ENCODE measurements at regions not wholly inside any gene's neighbourhood (a gene's known extent, or its start where the extent isn't known, plus 50 kb on each side); places are given as distances from the start of the nearest gene placed in this dataset.

DNA sequence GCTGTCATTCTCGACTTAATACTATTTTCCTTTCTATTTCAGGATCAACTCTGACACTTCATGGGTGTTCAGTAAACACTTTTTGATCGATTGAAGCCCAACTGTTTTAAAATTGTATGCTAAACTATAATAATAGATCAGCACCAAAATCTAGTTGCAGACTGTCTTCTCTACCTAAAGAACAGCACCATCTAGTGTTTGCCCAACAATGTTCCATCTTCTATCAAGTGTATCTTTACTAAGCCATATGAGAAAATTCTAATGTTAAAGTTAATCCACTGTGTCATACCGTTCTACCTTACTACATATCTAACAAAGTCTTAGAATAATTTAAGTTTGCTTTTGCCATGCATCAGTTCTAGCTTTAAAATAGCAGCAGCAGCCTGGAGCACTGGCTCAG lies 113.0 kb upstream of the PRDX4 start:
- H3K27me3 Mint-ChIP-seq: peaks cover 0 to 11% (median 0%) of the 10 kb centered on the region in 5 donors
- H3K4me3 Mint-ChIP-seq: no peak overlapping the region
- ATAC-seq (no peak), DNase-seq (no peak)
- H3K27ac Mint-ChIP-seq: no peak overlapping the region
- peaks cover 0 to 12% (median 0%) of the 10 kb centered on the region in 3 donors for H3K36me3 Mint-ChIP-seq
- POLR2A ChIA-PET: no interaction called here
- no peaks in the 10 kb centered on the region for H3K4me1 Mint-ChIP-seq
- peaks cover 0 to 38% (median 11%) of the 10 kb centered on the region in 9 donors for H3K9me3 Mint-ChIP-seq

DNA sequence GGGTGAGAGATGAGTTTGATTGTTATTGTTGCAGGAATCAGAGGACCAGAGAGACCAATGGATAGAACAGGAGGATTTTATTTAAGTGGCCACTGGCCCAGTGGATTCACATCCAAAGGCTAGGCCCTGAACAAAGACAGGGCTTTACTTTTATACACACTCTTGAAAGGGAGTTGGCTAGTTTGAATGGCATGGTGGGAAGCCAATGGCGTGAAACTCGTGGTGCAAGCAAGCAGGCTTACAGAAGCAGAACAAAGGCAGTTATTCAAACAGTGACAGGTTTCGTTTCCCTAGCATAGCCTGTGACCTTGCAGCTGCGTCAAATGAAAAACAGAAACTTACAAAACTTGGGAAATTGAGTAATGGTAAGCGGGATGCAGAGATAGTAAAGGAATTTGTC lies 110.2 kb upstream of the PRDX4 start:
- Mint-ChIP-seq H3K4me1 (no peaks in the 10 kb centered on the region), H3K27me3 (no peaks in the 10 kb centered on the region), H3K9me3 (peaks cover 0 to 59% (median 12%) of the 10 kb centered on the region in 9 donors), H3K4me3 (no peak overlapping the region), H3K36me3 (peaks cover 0 to 15% (median 0%) of the 10 kb centered on the region in 3 donors), H3K27ac (no peak overlapping the region)
- ATAC-seq (no peak), DNase-seq (no peak)
- POLR2A ChIA-PET: no interaction called here

DNA sequence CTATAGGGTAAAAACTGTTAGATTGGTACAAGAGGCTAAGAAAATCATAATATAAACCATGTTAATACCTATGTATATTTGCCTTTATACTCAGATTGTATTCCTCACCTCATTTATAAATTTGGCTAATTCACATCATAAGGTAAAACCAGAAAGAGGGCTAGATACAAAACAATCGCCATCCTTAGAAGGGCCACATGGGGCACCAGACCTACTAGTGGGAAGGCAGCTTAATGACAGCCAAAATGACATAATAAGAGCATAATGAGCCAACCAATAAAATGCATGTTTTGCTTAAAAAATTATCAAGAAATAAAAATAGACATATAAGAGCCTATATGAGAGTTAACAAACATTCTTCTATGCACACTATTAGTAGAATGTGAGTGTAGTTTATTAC lies 107.3 kb upstream of the PRDX4 start:
- DNase-seq (no peak), ATAC-seq (no peak)
- POLR2A ChIA-PET: no interaction called here
- Mint-ChIP-seq H3K9me3 (peaks cover 0 to 76% (median 12%) of the 10 kb centered on the region in 9 donors), H3K4me3 (no peak overlapping the region), H3K4me1 (no peaks in the 10 kb centered on the region), H3K27ac (no peak overlapping the region), H3K36me3 (peaks cover 0 to 15% (median 0%) of the 10 kb centered on the region in 3 donors), H3K27me3 (no peaks in the 10 kb centered on the region)

DNA sequence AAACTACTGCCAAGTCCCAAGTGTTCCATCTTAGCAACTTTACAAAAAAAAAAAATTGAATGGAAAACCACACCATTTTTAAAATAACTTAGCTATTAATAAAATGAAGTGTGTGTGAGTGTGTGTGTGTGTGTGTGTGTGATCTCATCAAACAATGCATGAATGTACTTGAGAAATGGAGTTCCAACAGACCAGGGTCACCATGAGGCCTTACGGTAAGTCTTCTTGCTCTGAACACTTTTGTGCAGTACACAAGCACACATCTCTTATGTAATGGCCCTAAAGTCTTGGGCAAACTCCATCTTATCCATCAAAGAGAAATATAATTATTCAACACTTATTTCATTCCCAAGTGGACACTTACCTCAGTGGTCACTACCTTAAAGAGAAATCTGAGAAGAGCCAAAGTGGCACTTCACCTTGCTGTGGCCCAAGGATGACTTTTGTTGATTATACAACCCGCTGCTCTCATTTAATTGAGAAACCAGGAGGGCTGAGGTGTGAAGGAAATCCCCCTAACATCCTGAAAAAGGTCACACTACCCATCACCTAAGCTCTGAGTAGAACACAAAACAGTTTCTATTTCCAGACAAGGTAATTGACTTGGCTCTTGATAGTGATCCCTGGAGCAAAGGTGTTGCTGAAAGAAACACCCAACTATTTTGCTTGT lies 96.5 kb upstream of the PRDX4 start:
- Mint-ChIP-seq H3K27ac (no peak overlapping the region), H3K36me3 (peaks cover 0 to 4% (median 0%) of the 10 kb centered on the region in 3 donors), H3K4me3 (no peak overlapping the region), H3K4me1 (no peaks in the 10 kb centered on the region), H3K27me3 (peaks cover 0 to 14% (median 6%) of the 10 kb centered on the region in 5 donors), H3K9me3 (peaks cover 0 to 11% (median 7%) of the 10 kb centered on the region in 9 donors)
- ATAC-seq (no peak), DNase-seq (no peak)
- POLR2A ChIA-PET: no interaction called here

DNA sequence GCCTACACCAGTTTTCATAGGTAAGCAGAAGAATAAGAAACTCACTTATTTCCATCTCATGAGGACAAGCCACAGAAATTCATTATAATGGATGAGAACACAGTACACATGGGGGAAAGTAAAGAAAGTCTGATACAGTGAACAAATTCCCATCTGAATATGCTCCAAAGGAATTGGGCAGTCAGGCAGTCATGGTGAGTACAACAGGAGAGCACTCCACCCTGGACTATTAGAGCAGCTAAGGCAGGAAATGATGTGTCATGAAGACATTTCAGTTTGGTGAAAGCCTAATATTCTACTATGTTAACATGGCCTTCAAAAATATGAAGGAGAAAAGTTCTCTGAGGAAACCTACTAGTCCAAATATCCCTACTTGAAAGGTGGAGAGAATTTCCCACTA lies 92.0 kb upstream of the PRDX4 start:
- Mint-ChIP-seq H3K4me1 (no peaks in the 10 kb centered on the region), H3K36me3 (no peaks in the 10 kb centered on the region), H3K27ac (no peak overlapping the region), H3K9me3 (peaks cover 0 to 4% (median 0%) of the 10 kb centered on the region in 9 donors), H3K4me3 (no peak overlapping the region), H3K27me3 (peaks cover 0 to 4% (median 2%) of the 10 kb centered on the region in 5 donors)
- DNase-seq (no peak), ATAC-seq (no peak)
- POLR2A ChIA-PET: no interaction called here

DNA sequence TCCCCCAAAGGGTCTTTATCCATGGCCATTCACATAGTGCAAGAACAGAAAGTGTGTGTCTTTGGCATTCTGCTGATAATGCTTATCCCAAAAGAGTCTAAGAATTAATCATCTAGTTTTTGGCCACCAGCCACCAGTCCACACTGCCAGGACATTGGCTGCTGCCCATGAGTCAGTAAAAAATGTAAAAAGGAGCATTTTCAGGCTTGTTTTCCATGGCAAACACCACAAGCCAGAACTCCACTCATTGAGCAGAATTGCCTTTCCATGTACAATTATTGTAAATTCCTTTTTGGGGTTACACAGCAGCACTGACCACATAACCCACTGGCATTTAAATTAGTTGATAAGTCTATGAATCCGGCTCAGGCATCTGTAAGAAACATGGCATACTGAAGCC lies 89.2 kb upstream of the PRDX4 start:
- H3K4me1 Mint-ChIP-seq: no peaks in the 10 kb centered on the region
- H3K4me3 Mint-ChIP-seq: no peak overlapping the region
- POLR2A ChIA-PET: no interaction called here
- no peaks in the 10 kb centered on the region for H3K36me3 Mint-ChIP-seq
- peaks cover 0 to 2% (median 0%) of the 10 kb centered on the region in 9 donors for H3K9me3 Mint-ChIP-seq
- no peak overlapping the region for H3K27ac Mint-ChIP-seq
- H3K27me3 Mint-ChIP-seq: peaks cover 0 to 2% (median 0%) of the 10 kb centered on the region in 5 donors
- DNase-seq: no peak
- ATAC-seq: no peak

DNA sequence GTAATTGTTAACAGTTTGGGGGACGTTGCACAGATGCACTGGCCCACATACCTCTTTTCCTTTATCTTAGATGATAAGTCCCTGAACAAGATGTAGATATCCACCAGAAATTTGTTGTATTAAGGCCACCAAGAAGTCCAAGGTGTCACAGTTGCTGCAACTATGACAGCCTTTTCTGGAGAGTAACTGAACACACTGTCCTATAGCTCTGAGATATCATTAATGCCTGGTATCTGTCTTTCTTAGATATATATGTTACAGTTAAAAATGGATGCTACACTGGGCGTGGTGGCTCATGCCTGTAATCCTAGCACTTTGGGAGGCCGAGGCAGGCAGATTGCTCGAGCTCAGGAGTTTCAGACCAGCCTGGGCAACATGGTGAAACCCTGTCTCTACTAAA lies 77.8 kb upstream of the PRDX4 start:
- Mint-ChIP-seq H3K4me1 (no peaks in the 10 kb centered on the region), H3K4me3 (no peak overlapping the region), H3K27me3 (no peaks in the 10 kb centered on the region), H3K36me3 (no peaks in the 10 kb centered on the region), H3K27ac (no peak overlapping the region), H3K9me3 (peaks cover 0 to 7% (median 0%) of the 10 kb centered on the region in 9 donors)
- DNase-seq (no peak), ATAC-seq (no peak)
- POLR2A ChIA-PET: no interaction called here

DNA sequence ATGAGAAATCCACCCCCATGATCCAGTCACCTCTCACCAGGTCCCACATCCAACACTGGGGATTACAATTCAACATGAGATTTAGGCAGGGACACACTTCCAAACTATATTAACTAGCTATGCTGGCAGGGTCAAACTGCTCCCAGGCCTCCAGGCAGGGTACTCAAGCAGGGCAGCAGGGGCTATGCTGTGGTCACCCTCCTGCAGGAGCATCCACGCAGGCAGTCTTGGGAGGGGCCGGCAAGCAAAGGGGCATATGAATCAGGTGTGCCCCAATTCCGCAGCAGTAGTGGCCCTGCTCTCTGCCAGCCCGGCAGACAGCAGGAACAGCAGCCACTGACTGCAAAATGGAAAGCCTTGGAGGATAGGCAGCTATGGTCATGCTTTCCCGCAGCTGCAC lies 74.6 kb upstream of the PRDX4 start:
- DNase-seq: no peak
- Mint-ChIP-seq H3K27me3 (no peaks in the 10 kb centered on the region), H3K27ac (no peak overlapping the region), H3K9me3 (peaks cover 0 to 7% (median 0%) of the 10 kb centered on the region in 9 donors), H3K4me3 (no peak overlapping the region), H3K36me3 (no peaks in the 10 kb centered on the region), H3K4me1 (no peaks in the 10 kb centered on the region)
- no peak for ATAC-seq
- POLR2A ChIA-PET: no interaction called here

DNA sequence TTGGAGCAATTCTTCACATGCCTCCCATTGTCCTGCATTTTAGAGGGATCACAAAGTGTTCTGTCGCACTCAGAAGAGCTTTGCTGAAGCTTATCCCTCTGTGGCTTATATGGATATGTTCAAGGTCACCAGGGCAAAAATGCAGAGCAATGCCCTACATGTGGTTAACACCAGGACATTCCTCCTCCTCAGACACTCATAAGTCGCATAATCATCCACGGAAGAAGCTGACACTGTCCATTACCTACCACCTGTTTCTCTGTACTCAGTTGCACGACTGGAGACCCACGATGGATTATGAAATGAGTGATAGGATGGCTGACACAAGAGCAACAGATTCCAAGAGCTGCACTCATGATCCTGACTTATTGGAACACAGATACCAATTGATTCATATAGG lies 68.7 kb upstream of the PRDX4 start:
- Mint-ChIP-seq H3K27me3 (no peaks in the 10 kb centered on the region), H3K36me3 (no peaks in the 10 kb centered on the region), H3K4me1 (no peaks in the 10 kb centered on the region), H3K9me3 (peaks cover 0 to 4% (median 0%) of the 10 kb centered on the region in 9 donors), H3K4me3 (no peak overlapping the region), H3K27ac (no peak overlapping the region)
- ATAC-seq: no peak
- POLR2A ChIA-PET: no interaction called here
- DNase-seq: no peak

DNA sequence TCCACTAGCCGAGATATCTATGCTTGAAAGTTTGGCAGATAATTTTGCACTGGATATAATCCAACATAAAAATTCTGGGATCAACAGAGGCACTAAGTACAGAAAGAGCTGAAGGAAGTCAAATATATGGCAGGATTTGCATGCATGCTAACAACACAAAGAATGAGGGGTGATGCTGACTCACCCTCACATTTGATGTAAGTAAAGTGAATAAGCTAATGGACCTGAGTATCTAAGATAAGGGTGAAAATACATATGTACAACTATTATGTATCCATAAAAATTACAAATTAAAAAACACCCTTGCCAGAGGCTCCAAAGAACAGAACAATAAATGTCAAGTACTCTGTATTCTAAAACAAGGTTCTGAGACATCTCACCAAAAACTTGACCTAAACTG lies 63.8 kb upstream of the PRDX4 start:
- peaks cover 0 to 3% (median 0%) of the 10 kb centered on the region in 9 donors for H3K9me3 Mint-ChIP-seq
- POLR2A ChIA-PET: no interaction called here
- no peak for ATAC-seq
- peaks cover 0 to 6% (median 0%) of the 10 kb centered on the region in 3 donors for H3K36me3 Mint-ChIP-seq
- no peak for DNase-seq
- peaks cover 0 to 5% (median 0%) of the 10 kb centered on the region in 5 donors for H3K27me3 Mint-ChIP-seq
- no peak overlapping the region for H3K27ac Mint-ChIP-seq
- no peaks in the 10 kb centered on the region for H3K4me1 Mint-ChIP-seq
- H3K4me3 Mint-ChIP-seq: no peak overlapping the region

DNA sequence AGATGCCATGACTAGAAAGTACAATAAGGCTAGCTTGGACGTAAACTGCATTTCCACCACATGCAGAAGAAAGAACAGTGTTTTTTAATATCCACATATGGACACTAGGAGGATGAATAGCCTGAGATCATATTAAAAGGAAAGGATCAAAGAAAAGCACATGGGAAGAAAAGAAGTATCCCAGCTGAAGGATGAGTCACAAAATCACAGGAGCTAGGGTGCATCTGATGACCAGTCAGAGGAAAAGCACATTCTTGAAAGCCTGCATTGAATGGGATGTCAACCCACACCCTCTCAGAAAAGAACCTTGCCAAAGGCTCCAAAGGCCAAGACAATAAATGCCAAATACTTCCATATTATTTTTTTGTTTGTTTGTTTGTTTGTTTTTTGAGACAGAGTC lies 56.8 kb upstream of the PRDX4 start:
- peaks cover 0 to 1% (median 0%) of the 10 kb centered on the region in 3 donors for H3K36me3 Mint-ChIP-seq
- no peak for ATAC-seq
- POLR2A ChIA-PET: no interaction called here
- DNase-seq: no peak
- peaks cover 0 to 2% (median 0%) of the 10 kb centered on the region in 9 donors for H3K9me3 Mint-ChIP-seq
- no peak overlapping the region for H3K27ac Mint-ChIP-seq
- no peak overlapping the region for H3K4me3 Mint-ChIP-seq
- no peaks in the 10 kb centered on the region for H3K4me1 Mint-ChIP-seq
- H3K27me3 Mint-ChIP-seq: peaks cover 0 to 6% (median 2%) of the 10 kb centered on the region in 5 donors

DNA sequence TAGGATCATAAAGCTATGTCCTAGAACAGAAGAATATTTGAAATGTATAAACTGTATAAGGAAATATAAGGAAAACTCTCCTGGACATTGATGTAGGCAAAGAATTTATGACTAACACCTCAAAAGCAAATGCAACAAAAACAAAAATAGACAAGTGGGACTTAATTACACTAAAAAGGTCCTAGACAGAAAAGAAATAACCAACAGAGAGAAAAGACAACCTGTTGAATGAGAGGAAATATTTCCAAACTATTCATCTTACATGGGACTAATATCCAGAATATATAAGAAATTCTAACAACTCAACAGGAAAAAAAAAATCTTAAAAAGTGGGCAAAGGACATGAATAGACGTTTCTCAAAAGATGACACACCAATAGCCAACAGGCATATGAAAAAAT lies 54.4 kb upstream of the PRDX4 start:
- no peaks in the 10 kb centered on the region for H3K4me1 Mint-ChIP-seq
- peaks cover 0 to 6% (median 2%) of the 10 kb centered on the region in 5 donors for H3K27me3 Mint-ChIP-seq
- POLR2A ChIA-PET: no interaction called here
- DNase-seq (no peak), ATAC-seq (no peak)
- peaks cover 0 to 2% (median 0%) of the 10 kb centered on the region in 9 donors for H3K9me3 Mint-ChIP-seq
- no peaks in the 10 kb centered on the region for H3K36me3 Mint-ChIP-seq
- peak overlapping the region in 1 of 10 donors; percentile 14 for H3K27ac Mint-ChIP-seq
- H3K4me3 Mint-ChIP-seq: no peak overlapping the region

DNA sequence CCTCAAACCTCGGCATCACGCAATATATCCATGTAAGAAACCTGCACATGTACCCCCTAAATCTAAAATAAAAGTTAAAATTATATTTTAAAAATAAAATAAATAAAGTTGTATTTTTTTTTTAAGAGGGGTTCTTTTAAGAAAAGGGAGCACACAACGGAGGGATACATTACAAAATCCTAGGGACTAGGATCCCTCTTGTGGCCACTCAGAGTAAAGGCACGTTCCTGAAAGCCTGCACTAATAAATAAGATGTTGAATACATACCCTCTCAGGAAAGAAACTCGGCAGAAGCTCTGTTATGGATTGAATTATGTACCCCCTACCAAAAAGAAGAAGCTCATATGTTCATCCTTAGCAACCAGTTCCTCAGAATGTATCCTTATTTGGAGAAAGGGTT lies 50.9 kb upstream of the PRDX4 start:
- peaks cover 0 to 2% (median 0%) of the 10 kb centered on the region in 5 donors for H3K27me3 Mint-ChIP-seq
- POLR2A ChIA-PET: no interaction called here
- DNase-seq (no peak), ATAC-seq (no peak)
- H3K9me3 Mint-ChIP-seq: peaks cover 0 to 2% (median 0%) of the 10 kb centered on the region in 9 donors
- no peaks in the 10 kb centered on the region for H3K4me1 Mint-ChIP-seq
- H3K27ac Mint-ChIP-seq: no peak overlapping the region
- H3K36me3 Mint-ChIP-seq: no peaks in the 10 kb centered on the region
- no peak overlapping the region for H3K4me3 Mint-ChIP-seq
